Neuronal stem cell (in vitro differentiated cells): ENCODE measurements at regions not wholly inside any gene's neighbourhood (a gene's known extent, or its start where the extent isn't known, plus 50 kb on each side); places are given as distances from the start of the nearest gene placed in this dataset.

Experiments
- DNase-seq: peaks from one replicate; pipeline ENCODE4 v3.0.0-alpha.2; 2013; ENCODE audit warnings: low spot score
- H2AFZ ChIP-seq: one replicate; pipeline ENCODE4 v1.6.1; 2013; ENCODE audit warnings: mild to moderate bottlenecking, low read length, inconsistent platforms
- H2AK5ac ChIP-seq: 2 replicates; pipeline ENCODE4 v1.6.1; 2013; ENCODE audit warnings: low read depth, mild to moderate bottlenecking, inconsistent platforms, low read length, moderate library complexity, mixed read lengths
- H2BK120ac ChIP-seq: 2 replicates; pipeline ENCODE4 v1.6.1; 2013; ENCODE audit warnings: low read depth, mild to moderate bottlenecking, inconsistent platforms, low read length, moderate library complexity, mixed read lengths
- H2BK12ac ChIP-seq: one replicate; pipeline ENCODE4 v1.6.1; 2013; ENCODE audit warnings: low read length, inconsistent platforms
- H2BK15ac ChIP-seq: 2 replicates; pipeline ENCODE4 v1.6.1; 2013; ENCODE audit warnings: mild to moderate bottlenecking, low read length, inconsistent platforms, mixed read lengths
- H2BK5ac ChIP-seq: one replicate; pipeline ENCODE4 v1.6.1; 2013; ENCODE audit warnings: inconsistent platforms, mild to moderate bottlenecking, low read length, moderate library complexity
- H3K14ac ChIP-seq: one replicate; pipeline ENCODE4 v1.6.1; 2013; ENCODE audit warnings: low read length, inconsistent platforms
- H3K18ac ChIP-seq: 2 replicates; pipeline ENCODE4 v1.6.1; 2013; ENCODE audit warnings: low read length, inconsistent platforms
- H3K23ac ChIP-seq: 2 replicates; pipeline ENCODE4 v1.6.1; 2013; ENCODE audit warnings: low read depth, mild to moderate bottlenecking, mixed read lengths, low read length, inconsistent platforms; ENCODE audit not compliant: poor library complexity
- H3K27ac ChIP-seq: replicated peaks from 3 replicates; pipeline ENCODE4 v1.5.1; 2013; ENCODE audit warnings: low read length, inconsistent platforms
- H3K27me3 ChIP-seq, 3 experiments: 2 replicates each; pipeline ENCODE4 v1.6.1; 2013; ENCODE audit warnings: low read length in 3 of 3, mild to moderate bottlenecking in 2 of 3, inconsistent platforms in 1 of 3, low read depth in 1 of 3, mixed read lengths in 1 of 3, moderate library complexity in 1 of 3; ENCODE audit not compliant: control insufficient read depth in 3 of 3, insufficient read depth in 3 of 3
- H3K36me3 ChIP-seq, 2 donors: replicated peaks in 1 of 2; 2 replicates each; pipeline ENCODE4 v1.6.1; 2013; ENCODE audit warnings: low read length in 2 of 2; ENCODE audit not compliant: control insufficient read depth in 2 of 2, insufficient read depth in 2 of 2
- H3K4ac ChIP-seq: 2 replicates; pipeline ENCODE4 v1.6.1; 2013; ENCODE audit warnings: inconsistent platforms, mild to moderate bottlenecking, low read length, moderate library complexity
- H3K4me1 ChIP-seq, 2 donors: 1 replicate in 1 of 2; 2 replicates in 1 of 2; pipeline ENCODE4 v1.6.1; 2013; ENCODE audit warnings: low read length in 2 of 2, low read depth in 1 of 2; ENCODE audit not compliant: control insufficient read depth in 2 of 2, insufficient read depth in 1 of 2
- H3K4me2 ChIP-seq: one replicate; pipeline ENCODE4 v1.6.1; 2013; ENCODE audit warnings: mild to moderate bottlenecking, low read length, inconsistent platforms; ENCODE audit not compliant: insufficient read depth, poor library complexity, severe bottlenecking
- H3K4me3 ChIP-seq, 2 donors: 2 replicates each; pipeline ENCODE4 v1.5.1; 2013; ENCODE audit warnings: low read length in 2 of 2, mild to moderate bottlenecking in 2 of 2, inconsistent platforms in 1 of 2, moderate library complexity in 1 of 2
- H3K79me1 ChIP-seq: one replicate; pipeline ENCODE4 v1.6.1; 2013; ENCODE audit warnings: low read depth, mild to moderate bottlenecking, inconsistent platforms, low read length, moderate library complexity
- H3K9ac ChIP-seq: one replicate; pipeline ENCODE4 v1.6.1; 2013; ENCODE audit warnings: mild to moderate bottlenecking, low read depth, low read length, inconsistent platforms; ENCODE audit not compliant: poor library complexity
- H3K9me3 ChIP-seq, 2 donors: replicated peaks in 1 of 2; 2 replicates each; pipeline versions ENCODE3 to v1.6.1; 2013; ENCODE audit warnings: low read length in 2 of 2, mild to moderate bottlenecking in 2 of 2, inconsistent platforms in 1 of 2, low read depth in 1 of 2, mixed read lengths in 1 of 2, moderate library complexity in 1 of 2; ENCODE audit not compliant: control insufficient read depth in 2 of 2, insufficient read depth in 1 of 2
- H4K8ac ChIP-seq: one replicate; pipeline ENCODE4 v1.6.1; 2013; ENCODE audit warnings: low read depth, mild to moderate bottlenecking, inconsistent platforms, low read length, moderate library complexity
- H4K91ac ChIP-seq: one replicate; pipeline ENCODE4 v1.6.1; 2013; ENCODE audit warnings: low read length, low read depth, mild to moderate bottlenecking, inconsistent platforms; ENCODE audit not compliant: poor library complexity
- WGBS, 2 donors: extraction: QIAGEN DNeasy Blood & Tissue Kit; methylation state at CpG; one replicate each; pipeline ENCODE4 v1.1.7; 2013; ENCODE audit warnings: missing lambda C conversion rate in 2 of 2, mixed read lengths in 1 of 2; ENCODE audit not compliant: insufficient read length in 2 of 2, insufficient replicate concordance in 1 of 2; ENCODE audit errors: extremely low coverage in 2 of 2; 5-methylcytosine and 5-hydroxymethylcytosine counted together

DNA sequence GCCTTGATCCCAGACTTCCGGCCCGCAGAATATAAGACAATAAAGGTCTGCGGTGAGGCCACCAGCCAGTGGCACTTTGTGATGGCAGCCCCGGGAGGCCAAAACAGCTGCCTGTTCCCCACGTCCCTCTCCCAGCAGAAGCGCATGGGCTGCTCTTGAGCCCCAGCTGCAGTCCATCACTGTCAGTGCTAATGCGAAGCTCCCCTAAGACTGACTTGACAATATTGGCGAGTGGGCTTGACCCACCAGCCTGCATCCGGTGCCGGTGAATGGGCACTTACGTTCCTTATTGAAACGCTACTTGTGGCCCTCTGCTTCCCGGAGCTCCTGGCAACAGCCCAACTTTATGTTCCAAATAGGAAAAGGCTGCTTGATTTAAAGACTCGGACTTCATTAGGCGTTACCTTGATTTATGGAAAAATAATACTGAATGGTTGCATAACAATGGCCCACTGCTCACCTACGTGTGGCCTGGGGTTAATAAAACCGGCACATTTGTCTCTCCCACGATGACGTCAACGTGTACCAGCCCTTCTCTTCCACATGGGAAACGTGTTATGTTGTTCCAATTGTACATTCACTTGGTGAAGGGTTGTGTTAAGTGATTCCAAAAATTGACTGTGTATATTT lies 93.4 kb upstream of the SEPTIN5 start:
- H2BK5ac ChIP-seq: no peak overlapping the region
- no peak overlapping the region for H3K14ac ChIP-seq
- no peak overlapping the region for H3K4ac ChIP-seq
- H2BK15ac ChIP-seq: no peak overlapping the region
- no peak overlapping the region for H2AK5ac ChIP-seq
- peaks cover 0 to 47% (median 0%) of the 10 kb centered on the region in 3 experiments for H3K27me3 ChIP-seq
- no peak overlapping the region for H4K91ac ChIP-seq
- H3K4me1 ChIP-seq: peaks cover 0 to 7% of the 10 kb centered on the region in 2 donors
- no peak overlapping the region for H3K4me3 ChIP-seq
- no CpG with 5 or more reads among the region's 21 CpGs for WGBS, 2 donors
- H3K23ac ChIP-seq: no peak overlapping the region
- H3K9ac ChIP-seq: peak overlapping the region; percentile 47
- H2AFZ ChIP-seq: no peak overlapping the region
- no peak overlapping the region for H3K4me2 ChIP-seq
- no peaks in the 10 kb centered on the region for H3K36me3 ChIP-seq
- no peak overlapping the region for H3K27ac ChIP-seq
- H3K79me1 ChIP-seq: no peaks in the 10 kb centered on the region
- H2BK12ac ChIP-seq: no peak overlapping the region
- H4K8ac ChIP-seq: no peak overlapping the region
- DNase-seq: no peak
- no peak overlapping the region for H2BK120ac ChIP-seq
- H3K18ac ChIP-seq: peak overlapping the region; percentile 39
- no peaks in the 10 kb centered on the region for H3K9me3 ChIP-seq

DNA sequence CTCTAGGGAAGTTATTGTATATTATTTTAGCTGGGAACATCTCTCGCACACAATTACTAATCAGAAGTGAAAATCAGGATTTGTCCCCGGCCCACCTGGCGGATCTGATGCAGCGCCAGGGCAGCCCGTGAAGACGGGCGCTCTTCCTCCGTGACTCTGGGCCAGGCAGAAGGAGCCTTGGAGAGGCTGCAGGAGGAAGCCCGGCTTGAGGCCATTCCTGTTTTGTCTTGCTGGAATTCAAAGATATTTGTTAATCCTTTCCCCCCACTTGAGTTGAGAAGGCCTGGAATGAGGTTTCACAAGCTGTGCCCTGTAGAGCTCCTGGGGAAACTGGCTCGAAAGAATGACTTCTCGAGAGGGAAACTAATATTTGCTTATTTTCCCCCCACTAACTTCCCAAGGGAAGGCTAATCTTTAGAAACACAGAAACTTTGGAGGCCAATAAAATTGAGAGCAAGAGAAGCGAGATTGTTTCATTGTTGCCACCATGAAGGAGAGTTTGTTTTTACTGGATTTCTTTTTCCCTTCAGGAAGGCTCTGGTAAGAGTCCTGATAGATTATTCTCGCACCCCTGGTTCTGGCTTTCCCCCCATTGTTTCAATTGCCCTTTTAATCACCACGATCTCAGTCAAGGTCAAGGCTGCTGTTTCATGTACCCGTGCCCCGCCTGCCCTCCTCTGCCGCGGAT lies 92.8 kb upstream of the SEPTIN5 start:
- no peak for DNase-seq
- H2BK15ac ChIP-seq: no peak overlapping the region
- no peak overlapping the region for H3K4me2 ChIP-seq
- H3K27ac ChIP-seq: no peak overlapping the region
- H3K9ac ChIP-seq: peak overlapping the region; percentile 50
- H2BK12ac ChIP-seq: no peak overlapping the region
- H3K36me3 ChIP-seq: no peaks in the 10 kb centered on the region
- H3K27me3 ChIP-seq: peaks cover 0 to 47% (median 0%) of the 10 kb centered on the region in 3 experiments
- peak overlapping the region; percentile 86 for H2AK5ac ChIP-seq
- no peak overlapping the region for H2AFZ ChIP-seq
- H4K91ac ChIP-seq: no peak overlapping the region
- H3K9me3 ChIP-seq: no peaks in the 10 kb centered on the region
- H4K8ac ChIP-seq: no peak overlapping the region
- peak overlapping the region; percentile 92 for H3K23ac ChIP-seq
- H3K14ac ChIP-seq: no peak overlapping the region
- H3K4me1 ChIP-seq: peaks cover 0 to 12% of the 10 kb centered on the region in 2 donors
- no peak overlapping the region for H3K18ac ChIP-seq
- no peaks in the 10 kb centered on the region for H3K79me1 ChIP-seq
- no peak overlapping the region for H3K4me3 ChIP-seq
- H3K4ac ChIP-seq: no peak overlapping the region
- no CpG with 5 or more reads among the region's 18 CpGs for WGBS, 2 donors
- no peak overlapping the region for H2BK5ac ChIP-seq
- no peak overlapping the region for H2BK120ac ChIP-seq

DNA sequence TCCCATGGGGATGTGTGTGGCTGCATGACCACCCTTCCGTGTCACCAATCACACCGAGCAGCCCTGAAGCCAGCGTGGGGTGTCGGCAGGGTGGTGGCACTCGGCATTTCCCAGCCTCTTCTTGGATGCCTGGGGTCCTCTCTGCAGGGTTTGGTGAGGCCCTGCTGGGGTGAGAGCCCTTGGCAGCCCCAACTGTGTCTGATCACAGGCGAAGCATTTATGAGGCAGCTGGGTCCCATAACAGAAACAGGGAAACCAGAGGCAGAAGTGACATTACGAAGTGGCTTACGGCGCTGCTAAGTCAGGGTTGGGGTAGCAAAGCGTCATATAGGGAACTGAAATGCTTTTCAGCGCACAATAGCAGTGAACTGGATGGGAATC lies 92.3 kb upstream of the SEPTIN5 start:
- H2BK5ac ChIP-seq: no peak overlapping the region
- no peaks in the 10 kb centered on the region for H3K79me1 ChIP-seq
- H2AK5ac ChIP-seq: peak overlapping the region; percentile 86
- no CpG with 5 or more reads among the region's 11 CpGs for WGBS, 2 donors
- H3K4me1 ChIP-seq: peaks cover 0 to 12% of the 10 kb centered on the region in 2 donors
- H3K4me3 ChIP-seq: no peak overlapping the region
- peak overlapping the region; percentile 42 for H3K18ac ChIP-seq
- H3K27ac ChIP-seq: no peak overlapping the region
- no peak overlapping the region for H4K8ac ChIP-seq
- no peak overlapping the region for H3K14ac ChIP-seq
- peak overlapping the region; percentile 92 for H3K23ac ChIP-seq
- H2BK120ac ChIP-seq: no peak overlapping the region
- no peaks in the 10 kb centered on the region for H3K9me3 ChIP-seq
- peaks cover 0 to 49% (median 0%) of the 10 kb centered on the region in 3 experiments for H3K27me3 ChIP-seq
- no peaks in the 10 kb centered on the region for H3K36me3 ChIP-seq
- no peak overlapping the region for H4K91ac ChIP-seq
- no peak for DNase-seq
- H3K4me2 ChIP-seq: no peak overlapping the region
- H2BK12ac ChIP-seq: no peak overlapping the region
- H2BK15ac ChIP-seq: no peak overlapping the region
- H3K4ac ChIP-seq: no peak overlapping the region
- peak overlapping the region; percentile 50 for H3K9ac ChIP-seq
- no peak overlapping the region for H2AFZ ChIP-seq

DNA sequence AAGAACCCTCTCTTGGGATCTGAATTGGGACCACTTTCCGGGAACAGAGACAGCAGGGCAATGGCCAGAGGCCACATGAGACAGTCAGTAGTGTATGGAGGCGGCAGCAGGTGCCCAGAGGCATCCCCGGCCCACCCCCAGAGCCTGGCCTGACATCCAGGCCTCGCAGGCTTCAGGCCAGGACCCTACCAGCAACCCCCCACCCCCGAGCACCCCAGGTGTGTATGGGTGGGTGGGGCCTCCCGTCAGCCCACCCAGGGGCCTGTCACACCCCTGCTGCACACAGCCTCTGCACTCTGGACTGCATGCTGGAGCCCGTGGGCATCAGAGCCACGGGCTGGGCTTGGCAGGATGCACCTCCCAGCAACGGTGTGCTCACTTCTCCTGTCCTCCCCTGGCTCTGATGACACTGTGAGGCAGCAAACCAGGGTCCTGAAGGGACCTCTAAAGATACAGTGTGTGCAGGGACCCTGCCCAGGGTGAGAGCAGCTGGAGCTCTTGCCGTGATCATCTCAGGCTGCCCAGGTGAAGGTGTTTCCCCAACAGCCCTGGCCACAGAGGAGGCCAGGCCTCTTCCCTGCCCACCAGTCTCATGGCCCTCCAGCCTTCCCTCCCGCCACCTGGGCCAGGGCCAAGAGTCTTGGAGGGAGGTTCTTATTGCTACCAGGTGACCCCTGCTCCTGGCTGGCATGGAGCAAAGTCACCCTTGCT lies 88.8 kb upstream of the SEPTIN5 start:
- Histone ChIP-seq H3K9me3 (no peaks in the 10 kb centered on the region), H2BK15ac (no peak overlapping the region), H2AFZ (no peak overlapping the region), H2AK5ac (peak overlapping the region; percentile 54), H3K79me1 (no peaks in the 10 kb centered on the region), H2BK120ac (no peak overlapping the region), H3K18ac (peak overlapping the region; percentile 27), H3K4ac (no peak overlapping the region), H2BK5ac (no peak overlapping the region), H2BK12ac (no peak overlapping the region), H3K4me1 (peaks cover 0 to 12% of the 10 kb centered on the region in 2 donors), H3K4me3 (no peak overlapping the region), H3K27me3 (peaks cover 0 to 30% (median 0%) of the 10 kb centered on the region in 3 experiments), H3K36me3 (no peaks in the 10 kb centered on the region), H4K8ac (no peak overlapping the region), H3K9ac (no peak overlapping the region), H3K23ac (peak overlapping the region; percentile 60), H3K4me2 (no peak overlapping the region), H3K14ac (peak overlapping the region; percentile 49), H4K91ac (no peak overlapping the region), H3K27ac (no peak overlapping the region)
- no CpG with 5 or more reads among the region's 11 CpGs for whole genome bisulfite sequencing, 2 donors
- no peak for DNase-seq
